ENCODE measurements at regions not wholly inside any gene's neighbourhood (a gene's known extent, or its start where the extent isn't known, plus 50 kb on each side); places are given as distances from the start of the nearest gene placed in this dataset.
A peak's percentile ranks its signal among the peaks of the same experiment; 100 is the strongest.

DNA sequence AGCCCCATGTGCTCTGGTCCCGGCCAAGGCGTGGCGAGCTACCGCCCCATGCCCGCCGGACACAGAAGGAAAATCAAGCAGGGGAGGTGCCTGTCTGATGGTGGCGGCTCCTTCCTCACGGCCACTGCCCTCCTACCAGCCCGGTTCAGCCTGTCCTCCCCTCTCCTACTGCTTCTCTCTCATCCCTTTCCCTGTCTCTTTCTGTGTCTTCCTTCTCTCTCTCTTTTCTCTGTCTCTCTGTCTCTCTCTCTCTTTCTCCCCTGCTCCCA is 279.1 kb downstream of the ASMT start:
- no peak for DNase-seq (ENCODE audit: low read depth in 1 of 2, low spot score in 2 of 2)
- no peak overlapping the region for H4K91ac ChIP-seq (replicated peaks; ENCODE audit: insufficient read length, low read length)
- CTCF ChIA-PET (ENCODE audit: partially characterized antibody): no interaction called here
- TF ChIP-seq RNF2 (IDR thresholded peaks at IDR 0.05; ENCODE audit: borderline replicate concordance, low read depth, low read length, missing control alignments, poor library complexity, severe bottlenecking) (no peak), TEAD4 (IDR thresholded peaks at IDR 0.05; ENCODE audit: low read depth, low read length) (no peak), PHF8 (conservative IDR thresholded peaks at IDR 0.05; ENCODE audit: low read depth, low read length) (no peak), KDM5A (IDR thresholded peaks at IDR 0.05; ENCODE audit: low read length) (no peak), RFX5 (IDR thresholded peaks at IDR 0.05; ENCODE audit: borderline replicate concordance, low read depth, low read length) (no peak), CBX8 (IDR thresholded peaks at IDR 0.05; ENCODE audit: borderline replicate concordance, low read depth, low read length) (no peak), EGR1 (IDR thresholded peaks at IDR 0.05; ENCODE audit: borderline replicate concordance, low read depth, low read length) (no peak), EZH2 (IDR thresholded peaks at IDR 0.05; ENCODE audit: low read depth, low read length, severe bottlenecking) (no peak), SAP30 (IDR thresholded peaks at IDR 0.05; ENCODE audit: insufficient read depth, insufficient replicate concordance, low read length) (no peak), KDM1A (IDR thresholded peaks at IDR 0.05; ENCODE audit: borderline replicate concordance, low read length) (no peak), CREB1 (IDR thresholded peaks at IDR 0.05) (no peak), ATF3 (IDR thresholded peaks at IDR 0.05; ENCODE audit: insufficient read depth, low read depth, low read length) (no peak), GTF2F1 (IDR thresholded peaks at IDR 0.05; ENCODE audit: borderline replicate concordance, low read depth, low read length) (no peak), MAFK (IDR thresholded peaks at IDR 0.05; ENCODE audit: low read depth, low read length) (no peak)
- TF ChIP-seq, protein P1, sequence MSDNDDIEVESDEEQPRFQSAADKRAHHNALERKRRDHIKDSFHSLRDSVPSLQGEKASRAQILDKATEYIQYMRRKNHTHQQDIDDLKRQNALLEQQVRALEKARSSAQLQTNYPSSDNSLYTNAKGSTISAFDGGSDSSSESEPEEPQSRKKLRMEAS (IDR thresholded peaks at IDR 0.05): no peak

More for the DNA sequence above, 279.1 kb downstream of the ASMT start:
- Histone ChIP-seq H3K23me2 (ENCODE audit: low read depth, low read length) (peaks cover 4% of the 10 kb centered on the region), H2BK15ac (ENCODE audit: low read length) (peak overlapping the region; percentile 92; the same call in 1 of the 2 replicates), H4K8ac (ENCODE audit: extremely low read depth, insufficient read depth, low read length) (no peak overlapping the region), H3K4me3 (ENCODE audit: extremely low read depth in 1 of 4, insufficient read depth in 2 of 4, low read depth in 3 of 4, low read length in 4 of 4) (no peak overlapping the region), H3K4me2 (ENCODE audit: insufficient read depth in 1 of 2, low read depth in 2 of 2, low read length in 2 of 2) (no peak overlapping the region), H3K79me1 (ENCODE audit: low read depth, low read length) (no peaks in the 10 kb centered on the region), H3K9me3 (ENCODE audit: insufficient read depth in 2 of 2, low read depth in 1 of 2, low read length in 1 of 2) (no peaks in the 10 kb centered on the region), H2AFZ (ENCODE audit: low read length) (no peak overlapping the region), H2BK20ac (ENCODE audit: low read length) (no peak overlapping the region), H3K14ac (ENCODE audit: insufficient read length) (no peak overlapping the region), H3K36me3 (ENCODE audit: control insufficient read depth in 2 of 4, insufficient read depth in 4 of 4, low read length in 3 of 4) (no peaks in the 10 kb centered on the region), H4K5ac (ENCODE audit: insufficient read length, low read depth, low read length) (no peak overlapping the region), H4K20me1 (replicated peaks in 1 of 2; ENCODE audit: control insufficient read depth in 1 of 2, insufficient read depth in 2 of 2, low read length in 2 of 2) (peaks cover 0 to 2% of the 10 kb centered on the region in 2 experiments), H3K27ac (ENCODE audit: low read depth, low read length) (no peak overlapping the region), H2AK5ac (ENCODE audit: low read depth, low read length) (no peak overlapping the region; the same call in 1 of the 2 replicates), H3K56ac (replicated peaks; ENCODE audit: insufficient read length, low read depth, low read length) (no peak overlapping the region), H3K4ac (replicated peaks; ENCODE audit: insufficient read length, low read depth, low read length) (no peak overlapping the region), H3K9ac (replicated peaks in 1 of 4; ENCODE audit: extremely low read depth in 1 of 4, low read depth in 3 of 4, low read length in 3 of 4) (no peak overlapping the region), H3K79me2 (ENCODE audit: control insufficient read depth in 1 of 2, insufficient read depth in 2 of 2, low read length in 2 of 2) (no peaks in the 10 kb centered on the region), H2BK120ac (replicated peaks; ENCODE audit: low read depth, low read length) (no peak overlapping the region), H3K4me1 (replicated peaks in 1 of 4; ENCODE audit: control insufficient read depth in 3 of 4, insufficient read depth in 4 of 4, low read length in 3 of 4) (no peaks in the 10 kb centered on the region), H3K23ac (ENCODE audit: insufficient read length) (no peak overlapping the region), H2BK5ac (ENCODE audit: low read depth, low read length) (no peak overlapping the region), H3K27me3 (replicated peaks in 1 of 4; ENCODE audit: control insufficient read depth in 3 of 4, extremely low read depth in 1 of 4, insufficient read depth in 3 of 4, low read length in 3 of 4) (no peaks in the 10 kb centered on the region), H3K18ac (ENCODE audit: extremely low read depth, low read length) (no peak overlapping the region), H2BK12ac (ENCODE audit: low read depth, low read length) (0 out of 2 replicates have a peak overlapping the region, but pooled peaks have one; percentile 68)
- POLR2A ChIA-PET (ENCODE audit: partially characterized antibody): no interaction called here
- 98% methylated on average over 9 of the region's 9 CpGs; no CpG with 5 or more reads in 1 of the 2 experiments for WGBS, 2 experiments (ENCODE audit: extremely low coverage in 1 of 2, insufficient coverage in 1 of 2, insufficient read length in 1 of 2, insufficient replicate concordance in 2 of 2, low coverage in 1 of 2, low lambda C conversion rate in 2 of 2, missing lambda C conversion rate in 1 of 2)
- FAIRE-seq: no peak

All from H1 (cell line).